Adrenal gland (tissue), 9 donors: ENCODE measurements at regions not wholly inside any gene's neighbourhood (a gene's known extent, or its start where the extent isn't known, plus 50 kb on each side); places are given as distances from the start of the nearest gene placed in this dataset.

ENCODE experiments used
- DNase-seq, 7 donors: peaks; one replicate each; pipeline ENCODE4 v3.0.0-alpha.2; 2019 to 2020
- H3K27ac ChIP-seq, 5 donors: fragments of 200-600 bp; sonication (generic) in 4 of 5; 1 replicate in 3 of 5; 2 replicates in 2 of 5; pipeline versions ENCODE4 v1.5.1 to v1.8.0; 2016 to 2020; ENCODE audit warnings: mild to moderate bottlenecking in 1 of 5
- H3K27me3 ChIP-seq: fragments of 200-600 bp; 2 replicates; pipeline ENCODE4 v1.8.0; 2021
- H3K36me3 ChIP-seq, 2 donors: fragments of 200-600 bp; replicated peaks in 1 of 2; 1 replicate in 1 of 2; 2 replicates in 1 of 2; pipeline versions ENCODE4 v1.5.1 to v1.8.0; 2018 to 2022
- H3K4me1 ChIP-seq, 2 donors: fragments of 200-600 bp; replicated peaks in 1 of 2; 1 replicate in 1 of 2; 2 replicates in 1 of 2; pipeline versions ENCODE4 v1.5.1 to v1.8.0; 2018 to 2021
- H3K4me3 ChIP-seq, 4 donors: fragments of 200-600 bp; sonication (generic) in 3 of 4; one replicate each; pipeline ENCODE4 v1.5.1; 2016 to 2018
- H3K9me3 ChIP-seq, 3 donors: fragments of 200-600 bp; sonication (generic) in 1 of 3; replicated peaks in 1 of 3; 1 replicate in 2 of 3; 2 replicates in 1 of 3; pipeline versions ENCODE4 v1.5.1 to v1.8.0; 2016 to 2021
- CTCF ChIP-seq, 6 experiments: fragments of 450-650 bp in 4 of 6; fragments of 200-600 bp in 2 of 6; sonication (generic) in 1 of 6; IDR thresholded peaks; 1 replicate in 5 of 6; 2 replicates in 1 of 6; pipeline versions ENCODE4 v1.5.1 to v1.8.0; 2016 to 2021; ENCODE audit warnings: antibody characterized with exemption in 6 of 6, mild to moderate bottlenecking in 2 of 6, moderate library complexity in 1 of 6
- POLR2A ChIP-seq, 2 donors: fragments of 450-650 bp; IDR thresholded peaks; one replicate each; pipeline ENCODE4 v1.6.1; 2017; ENCODE audit warnings: antibody characterized with exemption in 2 of 2, mild to moderate bottlenecking in 2 of 2, moderate library complexity in 1 of 2
- WGBS, 4 donors: extraction: QIAGEN DNeasy Blood & Tissue Kit in 2 of 4; methylation state at CpG; one replicate each; pipeline versions ENCODE4 v1.1.5 to v1.1.7; 2013 to 2017; 5-methylcytosine and 5-hydroxymethylcytosine counted together
- intact Hi-C, 2 donors: fragments of 100-400 bp; cut with DNase I; formaldehyde crosslinking; loops; one replicate each; pipeline versions ENCODE4 v1.14.1 to v1.15.0; 2022 to 2023
- donor health status: healthy with polysubstance abuse.
- donor health status: Bipolar disorder and iron deficiency.
- donor health status: DM: yes; HTN: yes; CAD: no.
- donor health status: DM: no; HTN: no; CAD: no.
- donor health status: DM: no; HTN: no; CAD: no.

GRCh38 chrX:146144039-146144438 is 326.4 kb downstream of the SLITRK2 start:
- no peak overlapping the region for H3K27ac ChIP-seq
- intact Hi-C loops: no loop called here
- no peak for DNase-seq
- no peaks in the 10 kb centered on the region for H3K27me3 ChIP-seq
- H3K4me3 ChIP-seq: no peak overlapping the region
- no peaks in the 10 kb centered on the region for H3K9me3 ChIP-seq
- TF ChIP-seq CTCF (IDR thresholded peaks at IDR 0.05) (no peak), POLR2A (IDR thresholded peaks at IDR 0.05) (no peak)
- no peaks in the 10 kb centered on the region for H3K4me1 ChIP-seq
- H3K36me3 ChIP-seq: no peaks in the 10 kb centered on the region
- 63 to 74% (median 68%) methylated on average over 5 of the region's 5 CpGs for WGBS, 4 donors

- 70 to 89% (median 79%) methylated on average over 4 of the region's 4 CpGs for WGBS, 4 donors
- no peak for DNase-seq
- Histone ChIP-seq H3K4me3 (no peak overlapping the region), H3K36me3 (no peaks in the 10 kb centered on the region), H3K9me3 (no peaks in the 10 kb centered on the region), H3K27me3 (peaks cover 4% of the 10 kb centered on the region), H3K4me1 (no peaks in the 10 kb centered on the region), H3K27ac (no peak overlapping the region)
- intact Hi-C loops: no loop called here
- TF ChIP-seq CTCF (IDR thresholded peaks at IDR 0.05) (no peak), POLR2A (IDR thresholded peaks at IDR 0.05) (no peak)
Observed at GRCh38 chrX:146154191-146154590, 336.6 kb downstream of the SLITRK2 start.

GRCh38 chrX:146160443-146161203 is 343.0 kb downstream of the SLITRK2 start:
- DNase-seq: no peak
- Histone ChIP-seq H3K36me3 (no peaks in the 10 kb centered on the region), H3K4me1 (no peaks in the 10 kb centered on the region), H3K9me3 (no peaks in the 10 kb centered on the region), H3K27me3 (no peaks in the 10 kb centered on the region), H3K27ac (no peak overlapping the region), H3K4me3 (no peak overlapping the region)
- intact Hi-C loops: no loop called here
- TF ChIP-seq POLR2A (IDR thresholded peaks at IDR 0.05): no peak
- no peak for TF ChIP-seq CTCF (IDR thresholded peaks at IDR 0.05)

GRCh38 chrX:146173742-146174141 is 356.1 kb downstream of the SLITRK2 start:
- DNase-seq: no peak
- Histone ChIP-seq H3K4me3 (no peak overlapping the region), H3K36me3 (no peaks in the 10 kb centered on the region), H3K4me1 (no peaks in the 10 kb centered on the region), H3K27me3 (no peaks in the 10 kb centered on the region), H3K9me3 (no peaks in the 10 kb centered on the region), H3K27ac (no peak overlapping the region)
- no peak for TF ChIP-seq POLR2A (IDR thresholded peaks at IDR 0.05)
- no peak for TF ChIP-seq CTCF (IDR thresholded peaks at IDR 0.05)
- 58 to 69% (median 68%) methylated on average over 4 of the region's 4 CpGs for WGBS, 4 donors
- intact Hi-C loops: no loop called here
